LNCAP (cell line): ENCODE measurements at regions not wholly inside any gene's neighbourhood (a gene's known extent, or its start where the extent isn't known, plus 50 kb on each side); places are given as distances from the start of the nearest gene placed in this dataset.

Experiments used
- TF ChIP-seq, protein P1 (sequence below): fragments of 450-650 bp; IDR thresholded peaks from 2 replicates; pipeline ENCODE4 v1.5.1; 2017; ENCODE audit warnings: mild to moderate bottlenecking

DNA sequence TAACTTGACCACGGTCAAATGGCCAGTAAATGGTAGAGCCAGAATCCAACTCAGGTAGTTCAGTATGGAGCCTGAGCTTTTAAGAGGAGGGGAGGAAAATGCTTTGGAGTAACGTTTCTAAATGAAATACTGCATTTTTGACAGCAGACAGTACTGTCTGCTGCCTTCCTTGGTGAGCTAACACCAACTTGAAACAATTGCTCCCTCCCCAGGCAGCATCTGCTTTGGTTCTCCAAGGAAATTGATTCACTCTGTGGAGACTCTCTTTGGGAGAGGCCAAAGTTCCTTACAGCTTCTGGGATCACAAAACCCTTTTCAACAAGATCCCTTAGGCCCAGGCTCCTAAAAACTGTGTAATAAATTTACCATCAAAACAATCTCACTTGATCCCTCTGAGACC, 75.2 kb upstream of the SSBP2 start:
- TF ChIP-seq, protein P1, sequence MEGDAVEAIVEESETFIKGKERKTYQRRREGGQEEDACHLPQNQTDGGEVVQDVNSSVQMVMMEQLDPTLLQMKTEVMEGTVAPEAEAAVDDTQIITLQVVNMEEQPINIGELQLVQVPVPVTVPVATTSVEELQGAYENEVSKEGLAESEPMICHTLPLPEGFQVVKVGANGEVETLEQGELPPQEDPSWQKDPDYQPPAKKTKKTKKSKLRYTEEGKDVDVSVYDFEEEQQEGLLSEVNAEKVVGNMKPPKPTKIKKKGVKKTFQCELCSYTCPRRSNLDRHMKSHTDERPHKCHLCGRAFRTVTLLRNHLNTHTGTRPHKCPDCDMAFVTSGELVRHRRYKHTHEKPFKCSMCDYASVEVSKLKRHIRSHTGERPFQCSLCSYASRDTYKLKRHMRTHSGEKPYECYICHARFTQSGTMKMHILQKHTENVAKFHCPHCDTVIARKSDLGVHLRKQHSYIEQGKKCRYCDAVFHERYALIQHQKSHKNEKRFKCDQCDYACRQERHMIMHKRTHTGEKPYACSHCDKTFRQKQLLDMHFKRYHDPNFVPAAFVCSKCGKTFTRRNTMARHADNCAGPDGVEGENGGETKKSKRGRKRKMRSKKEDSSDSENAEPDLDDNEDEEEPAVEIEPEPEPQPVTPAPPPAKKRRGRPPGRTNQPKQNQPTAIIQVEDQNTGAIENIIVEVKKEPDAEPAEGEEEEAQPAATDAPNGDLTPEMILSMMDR: no peak

DNA sequence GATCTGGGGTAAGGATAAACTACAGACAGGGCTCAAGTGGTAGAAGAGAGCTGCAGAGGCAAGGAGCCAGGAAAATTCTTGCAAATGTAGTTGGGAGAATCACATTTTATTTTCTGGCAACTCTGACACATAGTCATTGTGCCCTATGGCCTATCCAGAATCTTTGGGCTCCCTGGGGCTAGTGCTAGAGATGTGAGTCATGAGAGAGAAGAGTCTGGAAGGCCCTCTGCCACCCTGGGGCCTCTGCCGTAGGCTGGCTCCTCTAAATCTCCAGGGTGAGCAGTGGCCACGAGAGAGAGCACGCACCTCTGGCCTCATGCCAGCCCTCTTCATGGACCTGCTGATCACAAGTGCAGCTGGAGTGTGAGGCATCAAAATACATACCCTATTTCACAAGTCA, 74.3 kb upstream of the SSBP2 start:
- TF ChIP-seq, protein P1: no peak

DNA sequence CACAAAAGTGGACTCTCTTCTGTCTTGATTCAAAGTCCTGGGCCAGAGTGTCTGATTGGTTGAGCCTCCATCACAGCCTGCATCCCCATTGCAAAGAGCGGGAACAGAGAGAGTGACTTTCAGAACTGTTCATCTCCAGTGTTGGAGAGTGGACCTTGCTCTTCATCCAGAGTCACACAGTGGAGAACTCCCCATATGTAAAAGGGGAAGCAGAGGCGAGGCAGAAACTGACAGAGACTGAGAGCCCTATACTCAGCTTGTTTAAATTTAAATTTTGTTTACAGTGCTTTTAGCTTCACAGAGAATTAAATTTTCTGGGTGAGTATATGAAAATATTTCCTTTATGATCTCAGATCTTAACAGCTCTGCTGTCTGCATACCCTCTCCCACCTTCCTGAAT, 70.0 kb upstream of the SSBP2 start:
- TF ChIP-seq, protein P1: no peak

DNA sequence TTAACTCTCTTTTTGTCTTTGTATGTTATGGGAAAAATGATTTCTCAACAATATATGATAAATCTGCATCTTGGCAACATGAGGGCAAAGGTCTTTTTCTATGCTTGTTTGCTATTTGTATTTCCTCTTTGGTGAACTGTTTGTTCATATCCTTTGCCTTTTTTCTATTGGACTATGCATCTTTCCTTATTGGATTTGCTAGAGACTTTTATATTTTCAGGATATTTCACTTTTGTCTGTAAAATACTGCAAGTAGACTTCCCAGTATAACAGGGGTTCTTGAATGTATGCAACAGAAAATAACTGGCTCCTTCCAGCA, 69.4 kb upstream of the SSBP2 start:
- TF ChIP-seq, protein P1: no peak

DNA sequence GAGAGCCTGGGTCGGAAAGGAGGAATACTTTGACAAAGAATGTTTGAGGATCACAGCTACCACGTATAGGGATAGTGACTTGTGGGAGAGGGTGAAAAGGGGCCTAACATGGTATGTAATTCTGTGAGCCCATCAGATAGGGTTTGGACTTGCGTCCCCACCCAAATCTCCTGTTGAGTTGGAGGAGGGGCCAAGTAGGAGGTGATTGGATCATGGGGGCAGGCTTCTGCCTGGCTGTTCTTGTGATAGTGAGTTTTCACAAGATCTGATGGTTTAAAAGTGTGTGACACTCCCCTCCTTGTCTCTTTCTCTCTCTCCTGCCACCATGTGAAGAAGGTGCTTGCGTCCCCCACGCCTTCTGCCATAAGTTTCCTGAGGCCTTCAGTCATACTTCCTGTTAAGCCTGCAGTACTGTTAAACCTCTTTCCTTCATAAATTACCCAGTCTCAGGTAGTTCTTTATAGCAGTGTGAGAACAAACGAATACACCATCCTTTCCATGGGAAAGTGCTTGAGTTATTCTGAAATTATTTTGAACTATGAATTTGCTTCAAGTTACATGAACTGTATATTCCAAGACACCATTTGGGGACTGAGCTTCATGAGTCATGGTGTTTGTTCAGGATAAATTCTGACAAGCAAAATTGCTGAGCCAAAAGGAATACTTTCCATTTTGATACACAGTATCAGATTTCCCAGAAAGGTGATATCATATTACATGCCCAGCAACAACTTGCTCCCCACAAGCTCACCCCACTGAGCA, 68.8 kb upstream of the SSBP2 start:
- TF ChIP-seq, protein P1: no peak

DNA sequence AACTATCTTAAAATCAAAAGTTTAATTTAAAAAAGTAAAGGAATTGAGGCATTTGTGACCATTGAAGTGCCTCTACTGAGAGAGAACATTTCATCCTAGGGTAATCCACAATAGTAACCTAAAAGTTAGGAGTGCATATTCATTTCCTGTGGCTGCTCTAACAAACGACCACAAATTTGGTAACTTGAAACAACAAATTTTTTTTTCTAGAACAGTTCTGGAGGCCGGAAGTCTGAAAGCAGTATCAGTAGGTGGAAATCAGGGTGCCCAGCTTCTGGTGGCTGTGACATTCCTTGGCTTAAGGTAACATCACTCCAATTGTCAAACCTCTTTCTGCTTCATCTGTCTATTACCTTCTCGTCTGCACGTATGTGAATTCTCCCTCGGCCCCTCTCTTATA, 67.1 kb upstream of the SSBP2 start:
- TF ChIP-seq, protein P1: no peak

DNA sequence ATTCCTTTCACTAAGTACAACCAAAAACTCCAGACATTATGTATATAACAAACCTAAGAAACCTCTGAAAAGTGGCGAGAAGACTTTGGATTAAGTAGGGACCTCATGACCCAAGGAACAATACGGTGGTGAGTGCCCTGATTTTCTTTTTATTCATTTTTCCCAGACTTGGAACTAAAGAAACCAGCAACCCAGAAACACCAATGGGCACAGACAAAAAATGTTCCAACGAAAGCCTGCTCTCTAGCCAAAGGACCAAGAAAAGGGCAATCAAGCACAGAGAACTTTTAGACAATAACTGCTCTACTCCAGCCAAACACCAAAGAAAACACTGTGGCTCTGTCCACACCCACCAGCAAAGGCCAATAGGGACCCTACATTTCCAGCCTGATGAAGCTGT, 66.2 kb upstream of the SSBP2 start:
- TF ChIP-seq, protein P1: no peak

DNA sequence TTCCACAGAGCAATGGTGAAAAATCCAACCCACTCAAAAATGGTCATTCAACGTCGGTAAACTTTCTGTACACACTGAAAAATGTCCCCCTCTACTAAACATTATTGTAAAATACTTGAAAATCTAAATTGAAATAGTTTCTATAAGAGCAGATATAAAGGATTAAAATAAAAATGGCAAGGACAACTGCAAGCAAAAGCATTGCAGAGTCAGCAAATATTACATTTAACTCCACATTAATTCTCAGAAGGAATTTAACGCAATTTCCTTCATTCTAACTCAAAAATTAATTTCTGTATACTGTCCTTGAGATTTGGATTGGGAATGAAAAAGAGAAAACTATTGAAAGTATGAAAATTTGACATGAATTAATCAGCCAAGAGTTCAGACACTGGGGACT, 64.4 kb upstream of the SSBP2 start:
- TF ChIP-seq, protein P1: no peak
